ENCODE measurements at regions not wholly inside any gene's neighbourhood (a gene's known extent, or its start where the extent isn't known, plus 50 kb on each side); places are given as distances from the start of the nearest gene placed in this dataset.
"Not testable (repeated sequence)": the region's sequence is repeated elsewhere in the genome, so short reads cannot be mapped to it uniquely, and the experiment has no call there.

DNA sequence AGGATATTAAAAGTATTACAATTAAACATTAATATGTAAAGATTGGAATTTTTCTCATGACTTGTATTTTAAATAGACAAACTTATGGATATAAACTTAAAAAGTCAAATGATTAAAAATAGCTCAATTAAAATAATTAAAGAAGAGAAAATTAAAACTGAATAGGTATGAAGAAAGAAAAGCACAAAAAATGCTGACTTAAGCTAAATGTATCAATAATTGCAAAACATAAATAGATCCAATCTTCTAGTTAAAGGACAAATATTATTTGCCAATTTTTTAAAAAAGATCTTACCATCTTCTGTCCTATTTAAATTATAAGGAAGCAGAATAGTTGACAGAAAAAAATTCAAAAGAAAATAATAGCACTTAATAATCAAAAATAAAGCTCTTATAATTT is 646.3 kb upstream of the ANKRD30A start:
- no peak for DNase-seq

DNA sequence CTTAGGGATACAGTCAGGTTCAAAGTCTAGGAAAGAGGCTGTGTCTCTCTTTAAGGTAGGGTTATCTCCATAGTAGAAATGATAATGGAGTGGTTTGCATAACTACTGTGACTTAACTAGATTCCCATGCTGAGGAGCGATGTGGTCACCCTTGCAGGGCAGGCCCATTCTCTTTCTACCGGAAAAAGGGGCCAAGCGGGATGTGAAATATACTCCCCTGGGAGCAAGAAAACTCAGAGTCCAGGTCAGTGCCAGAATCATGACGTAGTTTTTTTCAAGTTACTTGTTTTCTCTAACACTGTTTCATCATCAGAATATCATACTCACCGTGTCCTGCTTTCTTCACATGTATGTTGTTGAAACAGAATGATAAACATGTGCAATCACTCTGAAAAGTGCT is 649.0 kb upstream of the ANKRD30A start:
- no peak for DNase-seq

DNA sequence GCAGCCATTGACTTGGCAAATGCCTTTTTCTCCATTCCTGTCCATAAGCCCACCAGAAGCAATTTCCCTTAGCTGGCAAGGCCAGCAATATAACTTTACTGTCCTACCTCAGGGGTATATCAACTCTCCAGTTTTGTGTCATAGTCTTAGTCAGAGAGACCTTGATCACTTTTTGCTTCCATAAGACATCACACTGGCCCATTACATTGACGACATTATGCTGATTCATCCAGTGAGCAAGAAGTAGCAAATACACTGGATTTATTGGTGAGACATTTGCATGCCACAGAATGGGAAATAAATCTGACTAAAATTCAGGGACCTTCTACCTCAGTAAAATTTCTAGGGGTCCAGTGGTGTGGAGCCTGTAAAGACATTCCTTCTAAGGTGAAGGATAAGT is 649.7 kb upstream of the ANKRD30A start:
- no peak for DNase-seq

DNA sequence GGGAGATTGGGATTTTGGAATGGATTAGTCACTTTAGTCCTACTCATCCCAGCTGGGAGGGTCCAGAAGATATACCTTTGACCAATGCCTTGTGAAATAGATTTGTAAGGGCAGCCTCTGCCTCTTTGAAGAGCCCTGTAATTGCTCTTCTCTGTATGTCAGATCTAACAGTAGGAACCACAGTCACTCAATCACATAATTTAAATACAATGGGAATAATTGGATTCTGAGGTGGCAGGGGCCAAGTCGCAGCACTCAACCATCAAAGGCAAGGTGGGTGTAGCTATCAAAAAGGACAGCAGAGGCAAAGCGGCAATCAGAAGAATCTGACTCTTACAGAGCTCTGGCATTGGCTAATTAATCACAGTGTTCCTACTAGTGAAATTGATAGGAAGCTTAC is 650.9 kb upstream of the ANKRD30A start:
- DNase-seq = no peak

DNA sequence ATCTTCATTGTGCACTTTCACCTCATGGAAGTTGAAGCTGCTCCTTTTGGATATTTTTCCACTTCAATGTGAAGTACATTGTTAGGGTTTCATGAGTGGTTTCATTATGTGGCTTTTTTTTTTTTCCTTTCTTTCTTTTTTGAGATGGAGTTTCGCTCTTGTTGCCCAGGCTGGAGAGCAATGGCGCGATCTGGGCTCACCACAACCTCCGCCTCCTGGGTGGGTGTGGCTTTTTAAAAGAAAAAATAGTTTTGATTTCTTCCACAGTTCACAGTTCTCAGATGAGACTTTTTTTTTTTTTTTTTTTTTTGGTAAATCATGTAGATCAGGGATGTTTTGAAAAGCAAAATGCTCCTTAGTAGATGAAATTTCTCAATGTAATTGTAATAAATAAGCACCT is 652.3 kb upstream of the ANKRD30A start:
- no peak for DNase-seq

DNA sequence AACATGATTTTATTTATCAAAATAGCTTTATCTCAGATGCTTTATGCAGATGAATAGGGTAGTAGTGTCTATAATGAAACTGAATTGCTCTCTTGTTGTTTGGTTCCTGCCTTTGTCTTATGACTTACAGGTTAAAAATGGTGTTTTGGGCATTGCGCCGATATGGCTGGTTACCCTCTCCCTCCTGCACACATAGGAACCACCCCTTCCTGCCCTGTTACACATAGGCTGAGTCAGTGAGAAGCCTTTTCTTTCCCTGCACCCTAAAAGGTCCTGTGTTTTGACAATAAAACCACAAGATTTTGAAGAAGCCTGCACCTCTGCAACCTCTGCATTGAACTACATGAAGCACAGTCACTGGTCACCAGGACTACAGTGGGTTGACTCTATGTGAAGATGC is 655.8 kb upstream of the ANKRD30A start:
- no peak for DNase-seq

DNA sequence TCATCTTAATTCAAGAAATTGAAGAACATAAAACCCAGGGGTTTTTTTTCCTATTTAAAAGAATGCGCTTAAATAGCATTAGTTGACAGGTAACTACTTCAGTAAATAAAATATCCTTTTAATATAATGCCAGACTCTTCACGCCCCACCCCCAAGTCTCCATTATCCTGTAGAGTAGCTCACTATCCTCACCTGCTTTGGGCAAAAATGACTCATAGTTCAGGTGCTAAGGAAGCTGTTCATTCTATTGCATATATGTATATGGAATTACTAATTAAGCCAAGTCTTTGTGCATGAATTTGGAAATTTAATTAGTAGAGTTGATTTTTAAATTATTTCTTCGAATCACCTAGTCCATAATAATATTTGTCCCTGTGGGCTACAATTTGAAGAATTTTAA is 656.8 kb upstream of the ANKRD30A start:
- DNase-seq = no peak

DNA sequence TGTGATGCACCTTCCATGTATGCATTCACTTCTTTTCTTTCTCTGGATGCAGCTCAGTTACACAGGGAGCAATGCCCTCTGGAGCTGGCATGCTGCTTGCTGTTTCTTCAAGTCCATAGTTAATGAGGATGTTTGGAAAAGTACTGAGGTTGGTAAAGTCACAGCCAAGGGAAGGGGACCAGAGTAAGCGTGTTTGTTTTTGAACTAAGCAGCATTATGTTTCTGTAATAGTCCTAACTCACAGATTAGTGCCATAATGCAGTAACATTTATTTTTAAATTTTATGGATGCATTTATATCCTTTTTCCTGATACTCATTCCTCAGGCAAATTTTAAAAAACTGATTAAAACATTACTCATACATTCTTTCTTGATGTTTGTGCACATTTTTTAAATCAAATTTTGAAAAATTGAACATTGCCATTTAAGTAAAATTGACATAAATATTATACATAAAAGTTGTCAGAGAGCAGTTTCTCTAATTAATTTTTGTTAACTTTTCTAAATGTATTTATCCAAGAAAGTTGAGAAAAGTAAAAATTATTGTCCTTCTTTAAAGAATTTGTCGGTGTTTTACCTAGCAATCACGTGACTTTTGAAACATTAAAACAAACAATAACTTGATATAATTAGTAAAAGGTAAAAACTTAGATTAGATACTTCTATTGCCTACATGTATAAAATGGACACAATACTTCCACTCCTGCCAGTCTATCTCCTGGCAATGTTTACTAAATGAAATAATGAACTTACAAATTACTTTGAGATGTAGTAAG is 659.6 kb upstream of the ANKRD30A start:
- no peak for DNase-seq

DNA sequence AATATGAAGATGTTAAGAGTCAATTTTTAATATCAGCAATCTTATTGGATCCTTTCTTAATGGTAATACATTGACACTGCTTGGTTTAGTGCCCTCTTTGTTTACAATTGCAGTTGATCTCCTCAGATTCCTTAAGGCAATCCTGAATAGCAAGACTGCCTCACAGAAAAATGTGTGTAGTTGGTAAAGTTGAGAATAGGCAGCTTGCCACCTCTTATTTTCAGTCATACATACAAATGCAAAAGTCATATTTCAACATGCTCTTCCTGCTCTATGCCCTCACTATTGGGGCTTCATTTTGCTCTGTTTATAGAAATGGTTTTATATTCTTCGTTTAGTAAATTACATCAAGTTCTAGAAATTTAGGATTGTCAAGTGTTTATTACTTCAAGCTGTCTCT is 661.1 kb upstream of the ANKRD30A start:
- no peak for DNase-seq

DNA sequence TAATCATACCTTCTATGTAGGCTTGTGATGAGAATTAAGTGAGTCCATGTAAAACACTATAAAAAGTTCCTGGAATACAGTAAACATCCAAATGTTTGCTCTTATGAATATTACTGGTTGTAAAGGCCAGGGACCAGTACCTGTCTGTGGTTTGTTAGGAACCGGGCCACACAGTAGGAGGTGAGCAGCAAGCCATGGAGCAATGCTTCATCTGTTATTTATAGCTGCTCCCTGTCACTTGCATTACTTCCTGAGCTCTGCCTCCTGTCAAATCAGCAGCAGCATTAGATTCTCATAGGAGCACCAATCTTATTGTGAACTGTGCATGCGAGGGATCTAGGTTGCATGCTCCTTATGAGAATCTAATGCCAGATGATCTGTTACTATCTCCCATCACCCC is 662.0 kb upstream of the ANKRD30A start:
- no peak for DNase-seq

DNA sequence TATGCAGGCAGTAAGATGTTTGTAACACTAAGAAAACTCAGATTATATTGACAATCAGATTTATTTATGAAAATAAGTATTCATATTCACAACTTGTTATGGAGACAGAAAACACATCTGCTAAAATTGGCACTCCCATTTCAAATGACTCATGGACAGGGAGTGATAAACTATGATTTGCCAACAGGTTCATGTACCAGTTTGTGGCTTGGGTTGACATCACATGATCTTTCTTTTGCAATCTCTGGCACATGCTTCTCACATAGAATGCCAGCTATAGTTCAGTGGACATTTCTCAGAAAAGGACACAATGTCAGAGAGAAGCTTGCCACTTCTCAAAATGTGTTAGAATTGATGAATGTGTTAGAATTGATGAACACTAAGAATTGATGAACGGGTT is 663.2 kb upstream of the ANKRD30A start:
- no peak for DNase-seq

DNA sequence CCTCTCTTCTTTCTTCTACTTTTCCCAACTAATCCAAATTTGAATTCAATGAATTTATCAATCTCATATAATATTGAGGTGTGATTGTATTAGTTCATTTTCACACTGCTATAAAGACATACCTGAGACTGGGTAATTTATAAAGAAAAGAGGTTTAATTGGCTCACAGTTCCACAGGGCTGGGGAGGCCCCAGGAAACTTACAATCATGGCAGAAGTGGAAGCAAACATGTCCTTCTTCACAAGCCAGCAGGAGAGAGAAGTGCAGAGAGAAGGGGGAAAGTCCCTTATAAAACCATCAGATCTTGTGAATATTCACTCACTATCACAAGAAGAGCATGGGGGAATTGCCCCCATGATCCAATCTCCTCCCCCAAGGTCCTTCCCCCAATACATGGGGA is 667.0 kb upstream of the ANKRD30A start:
- DNase-seq = not testable (repeated sequence)

DNA sequence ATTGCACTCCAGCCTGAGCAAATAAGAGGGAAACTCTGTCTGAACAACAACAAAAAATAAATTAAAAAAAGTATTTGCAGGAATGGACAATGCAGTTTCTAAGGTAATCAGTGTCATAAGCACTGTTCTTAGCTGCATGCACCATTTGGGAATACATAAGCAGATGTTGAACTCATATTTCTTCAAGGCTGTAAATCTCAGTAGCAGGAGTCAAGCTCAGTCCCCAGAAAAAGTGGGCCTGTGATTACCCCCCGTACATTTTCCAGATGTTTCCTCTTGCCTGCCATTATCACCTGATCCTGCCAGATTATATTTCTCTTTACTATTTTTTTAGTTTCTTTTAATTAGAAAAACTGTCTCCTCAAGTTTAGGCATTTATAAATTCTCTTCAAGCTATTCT is 667.6 kb upstream of the ANKRD30A start:
- DNase-seq = no peak

DNA sequence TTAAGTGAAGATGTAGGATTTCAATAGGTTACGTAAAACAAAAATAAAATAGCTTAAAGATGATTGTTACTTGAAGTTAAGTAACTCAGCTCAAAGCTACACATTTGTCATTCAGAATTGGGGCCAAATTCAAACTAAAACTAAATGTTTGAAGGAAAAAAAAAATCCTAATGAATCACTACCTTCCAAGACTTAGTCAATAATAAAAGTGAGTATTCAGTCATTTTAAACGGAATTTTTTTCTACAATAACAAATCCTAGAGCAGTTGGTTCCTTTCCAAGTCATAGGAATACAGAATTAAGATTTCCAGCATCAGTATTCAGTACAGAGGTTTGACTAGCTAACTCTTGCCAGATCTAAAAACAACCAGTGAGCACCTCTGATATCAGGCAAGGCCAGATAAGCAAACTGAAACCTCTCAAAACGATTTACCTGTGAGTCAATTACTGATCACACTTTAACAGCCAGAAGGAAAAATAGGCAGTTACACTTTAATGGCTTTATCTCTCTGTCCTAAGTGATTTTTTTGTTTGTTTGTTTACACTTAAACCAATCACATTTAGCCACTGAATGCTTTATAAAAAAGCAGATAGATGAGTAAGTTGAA is 669.8 kb upstream of the ANKRD30A start:
- no peak for DNase-seq

DNA sequence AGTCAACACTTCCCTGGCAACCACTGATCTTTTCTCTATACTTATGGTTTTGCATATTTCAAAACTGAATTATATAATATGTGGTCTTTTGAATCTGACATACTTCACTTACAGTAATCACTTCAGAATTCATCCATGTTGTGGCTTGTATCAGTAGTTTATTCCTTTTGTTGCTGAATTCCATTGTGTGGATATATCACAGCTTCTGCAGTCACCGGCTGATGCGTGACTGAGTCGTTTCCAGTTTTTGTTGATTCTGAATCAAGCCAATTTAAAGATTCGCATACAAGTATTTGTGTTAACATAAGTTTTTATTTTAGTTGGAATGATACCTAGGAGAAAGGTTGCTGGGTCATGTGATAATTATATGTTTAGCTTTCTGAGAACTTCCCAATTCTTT is 672.5 kb upstream of the ANKRD30A start:
- no peak for DNase-seq

DNA sequence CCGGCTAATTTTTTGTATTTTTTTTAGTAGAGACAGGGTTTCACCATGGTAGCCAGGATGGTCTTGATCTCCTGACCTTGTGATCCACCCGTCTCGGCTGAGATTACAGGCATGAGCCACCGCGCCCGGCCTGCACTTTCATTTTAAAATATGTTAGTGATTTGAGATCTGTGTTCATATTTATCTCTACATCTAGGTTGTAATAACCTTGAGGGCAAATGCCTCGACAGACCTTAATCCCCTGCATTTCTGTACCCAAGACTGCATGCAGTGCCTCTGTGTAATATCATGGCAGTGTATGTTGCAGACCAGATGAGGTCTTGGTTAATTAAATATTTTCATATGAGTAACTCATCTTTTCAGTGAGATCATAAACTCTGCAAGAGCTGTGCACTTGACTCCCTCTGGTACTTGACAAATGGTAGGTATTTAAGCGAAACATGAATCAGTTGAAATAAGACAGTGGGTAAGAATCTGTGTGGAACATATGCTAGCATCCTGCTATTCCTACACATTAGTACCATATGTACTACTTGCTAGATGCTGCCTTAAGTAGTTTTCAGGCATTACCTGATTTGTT is 673.9 kb upstream of the ANKRD30A start:
- DNase-seq = no peak

DNA sequence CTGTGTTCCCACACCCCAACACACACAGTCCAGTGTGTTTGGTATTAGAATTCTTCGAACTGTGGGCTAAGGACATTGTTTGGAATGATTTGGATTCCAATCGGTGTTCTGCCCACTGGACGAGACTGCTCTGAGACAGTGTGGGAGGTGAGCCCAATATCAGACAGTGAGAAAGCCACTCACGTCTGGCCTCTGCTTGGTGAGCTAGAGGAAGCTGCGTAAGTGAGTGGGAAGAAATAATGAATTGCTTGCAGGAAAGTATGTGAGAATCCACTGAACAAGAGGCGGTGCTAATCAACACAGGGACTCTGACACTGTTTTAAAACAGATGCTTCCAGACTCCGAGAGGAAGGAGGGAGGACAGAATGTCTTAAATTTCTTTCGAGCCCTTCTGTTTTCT is 675.0 kb upstream of the ANKRD30A start:
- no peak for DNase-seq

DNA sequence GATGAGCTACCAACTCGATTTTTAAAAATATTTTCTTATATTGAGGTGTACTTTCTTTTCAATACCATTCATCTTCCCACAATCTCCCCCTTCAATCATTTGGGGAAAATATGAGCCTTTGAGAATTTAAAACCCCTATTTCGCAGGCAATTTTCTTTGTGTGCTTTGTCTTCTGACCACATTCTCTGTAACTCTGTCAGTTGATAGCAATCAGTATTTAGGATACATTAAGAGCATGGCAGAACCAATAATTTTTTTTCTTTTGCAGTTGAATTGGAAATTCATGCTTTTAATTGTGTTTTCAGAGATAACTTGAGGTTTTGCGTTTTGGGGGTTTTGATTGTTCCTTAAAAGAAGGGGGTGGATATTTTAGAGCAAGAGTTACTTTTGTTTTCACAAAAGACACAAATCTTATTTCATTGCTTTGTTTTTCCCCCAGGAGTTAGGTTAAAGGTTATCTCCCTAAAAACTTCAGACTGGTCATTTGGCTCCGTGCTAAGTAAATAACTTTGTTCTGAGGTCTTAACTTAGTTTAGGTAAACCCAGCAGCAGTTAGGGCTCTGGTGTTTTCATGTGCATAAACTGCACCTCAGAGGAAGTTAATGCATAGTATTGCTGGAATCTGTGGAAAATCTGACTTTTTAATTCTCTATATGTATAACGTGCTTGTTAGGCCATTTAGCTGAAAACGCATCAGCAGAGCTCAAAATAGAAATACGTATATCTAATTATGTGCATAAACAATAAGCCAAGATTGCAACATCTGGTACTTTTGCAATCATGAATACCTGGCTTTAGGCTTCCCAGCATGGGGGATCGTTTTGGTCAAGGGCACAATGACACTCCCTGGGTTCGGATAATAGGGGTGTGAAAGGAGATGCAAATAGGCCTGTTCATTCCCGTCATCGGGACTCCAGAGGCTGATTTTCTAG is 676.4 kb upstream of the ANKRD30A start:
- no peak for DNase-seq

DNA sequence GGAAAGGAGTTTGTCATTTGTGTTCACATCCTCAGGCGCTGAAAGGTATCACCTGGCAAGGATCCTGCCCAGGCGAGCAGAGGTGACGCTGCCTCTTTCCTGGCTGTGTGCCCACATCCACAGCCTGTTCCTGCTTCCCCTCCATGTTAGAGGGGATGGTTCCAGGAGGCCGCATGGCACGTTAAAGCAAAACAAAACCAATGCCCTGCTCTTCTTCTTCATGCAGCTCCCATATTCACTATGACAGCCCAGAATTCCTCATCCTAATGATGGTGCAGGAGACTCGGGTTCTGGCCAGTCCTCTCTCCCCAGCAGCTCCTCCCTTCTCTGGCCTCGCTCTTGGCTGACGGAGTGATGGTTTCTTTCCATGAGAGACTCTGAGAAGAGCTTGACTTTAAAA is 678.5 kb upstream of the ANKRD30A start:
- DNase-seq = no peak

DNA sequence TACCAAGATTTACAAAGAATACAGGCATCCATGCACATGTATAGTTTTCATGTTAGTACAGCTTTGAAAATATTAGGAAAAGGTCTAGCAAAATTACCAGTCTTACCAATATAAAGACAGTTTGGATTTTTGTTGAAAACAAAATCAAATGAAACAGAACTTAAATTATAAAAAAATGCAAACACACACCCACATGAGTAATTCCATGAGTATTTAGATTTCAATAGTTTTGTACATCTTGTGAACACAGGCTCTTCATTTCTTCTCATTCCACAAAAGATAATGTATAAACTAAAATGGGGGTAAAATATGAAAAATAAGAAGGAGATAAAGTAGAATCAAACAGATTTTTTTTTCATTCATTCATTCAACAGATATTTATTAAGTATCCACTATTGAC is 682.2 kb upstream of the ANKRD30A start:
- DNase-seq = no peak

DNA sequence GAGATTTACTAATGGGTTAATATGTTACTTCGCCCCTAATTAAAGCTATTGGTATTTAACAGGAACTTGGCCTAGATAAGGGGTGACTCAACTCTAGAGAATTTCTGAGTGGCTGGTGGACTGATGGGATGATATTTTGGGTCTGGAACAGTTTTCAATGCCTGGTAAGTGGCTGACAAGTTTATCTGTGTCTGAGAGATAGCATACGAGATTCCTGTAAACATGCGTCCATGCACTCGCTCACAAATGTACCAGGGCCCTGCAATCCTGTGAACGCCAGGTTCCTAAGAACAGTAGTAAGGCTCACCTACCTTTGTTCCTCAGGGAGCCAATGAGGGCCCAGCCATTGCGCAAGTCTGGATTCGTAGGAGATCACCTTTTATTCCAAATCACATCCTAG is 683.8 kb upstream of the ANKRD30A start:
- no peak for DNase-seq

DNA sequence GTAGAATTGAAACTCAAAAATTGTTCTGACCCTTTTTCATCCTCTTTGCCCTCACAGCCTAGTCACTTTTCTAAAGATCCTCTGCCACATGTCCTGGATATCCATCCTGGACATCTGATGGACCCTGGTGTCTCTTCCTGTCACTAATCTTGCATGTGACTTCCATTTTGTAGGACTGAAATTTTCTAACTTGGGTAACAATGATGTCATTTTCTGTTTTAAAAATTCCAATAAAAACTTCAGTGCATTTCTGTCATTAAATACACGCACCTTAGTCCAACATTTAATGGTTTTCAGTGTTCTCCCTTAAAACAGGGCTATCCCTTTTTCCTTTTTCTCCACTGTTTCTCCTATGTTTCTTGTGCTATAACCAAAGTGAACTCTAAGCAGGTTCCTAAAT is 684.9 kb upstream of the ANKRD30A start:
- no peak for DNase-seq

DNA sequence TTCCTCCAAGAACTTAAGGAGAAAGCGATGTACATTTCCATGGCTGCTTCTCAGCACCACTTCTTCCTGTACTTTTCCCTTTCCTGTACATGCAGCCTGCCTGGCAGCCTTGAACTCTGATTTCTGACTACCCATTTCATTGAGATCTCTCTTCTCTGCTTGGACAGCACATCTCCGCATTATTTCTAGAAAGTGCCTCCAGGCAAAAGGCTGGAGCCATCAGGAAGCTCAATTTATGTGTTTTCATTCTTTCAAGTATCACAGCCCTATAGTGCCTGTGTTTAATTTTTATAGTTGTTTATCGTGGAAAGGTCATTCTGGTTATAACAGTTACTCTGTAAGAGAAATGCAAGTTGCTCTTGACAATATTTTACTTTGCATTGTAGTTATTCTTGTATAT is 688.0 kb upstream of the ANKRD30A start:
- no peak for DNase-seq

DNA sequence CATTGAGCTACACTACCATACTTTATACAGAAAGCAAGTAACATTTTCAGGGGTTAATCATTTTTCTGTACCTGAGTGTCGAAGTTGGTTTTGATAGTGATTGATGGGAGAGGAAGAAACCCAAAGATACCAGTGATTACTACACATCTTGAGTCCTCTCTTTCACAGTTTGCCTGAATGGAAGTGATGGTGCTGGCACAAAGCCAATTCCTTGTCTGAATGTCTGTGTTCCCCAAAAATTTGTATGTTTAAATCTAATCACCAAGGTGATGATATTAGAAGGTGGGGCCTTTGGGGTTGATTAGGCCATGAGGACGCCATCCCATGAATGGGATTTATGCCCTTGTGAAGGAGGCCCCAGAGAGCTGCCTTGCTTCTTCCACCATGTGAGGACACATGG is 696.9 kb upstream of the ANKRD30A start:
- no peak for DNase-seq

Measured in retina (tissue), 1 donor.